CD4-positive, alpha-beta T cell (primary cell): ENCODE measurements at regions not wholly inside any gene's neighbourhood (a gene's known extent, or its start where the extent isn't known, plus 50 kb on each side); places are given as distances from the start of the nearest gene placed in this dataset.

Source experiments
- ATAC-seq: fragments of 200-7000 bp; cut with Tn5 transposase; one replicate; pipeline ENCODE4 v1.10.0; 2022; ENCODE audit warnings: mild to moderate bottlenecking; ENCODE audit not compliant: poor library complexity
- CTCF ChIA-PET: fragments of 350-600 bp; sonication (Branson Sonifier 250); formaldehyde crosslinking; loops from one replicate; lab custom pipeline; 2021; ENCODE audit warnings: antibody characterized with exemption, inconsistent platforms; lab: Charles Lee
- POLR2A ChIA-PET: fragments of 350-600 bp; sonication (Branson Sonifier 250); formaldehyde crosslinking; loops from one replicate; lab custom pipeline; 2021; ENCODE audit warnings: antibody characterized with exemption, inconsistent platforms; lab: Charles Lee
- DNase-seq, 14 experiments: peaks; one replicate each; pipeline ENCODE4 v3.0.0-alpha.2; 2013 to 2020; ENCODE audit warnings: mixed read lengths in 2 of 14
- H3K27ac ChIP-seq, 2 donors: one replicate each; pipeline versions ENCODE4 v1.5.1 to v1.7.0; 2013; ENCODE audit warnings: low read length in 2 of 2, low read depth in 1 of 2, mild to moderate bottlenecking in 1 of 2
- H3K27me3 ChIP-seq, 2 experiments: 1 replicate in 1 of 2; 2 replicates in 1 of 2; pipeline versions ENCODE4 v1.6.1 to v1.7.0; 2013; ENCODE audit warnings: low read length in 2 of 2, control low read depth in 1 of 2, mild to moderate bottlenecking in 1 of 2, moderate library complexity in 1 of 2; ENCODE audit not compliant: insufficient read depth in 2 of 2, control insufficient read depth in 1 of 2
- H3K36me3 ChIP-seq: one replicate; pipeline ENCODE4 v1.6.1; 2013; ENCODE audit warnings: low read length, control low read depth; ENCODE audit not compliant: insufficient read depth
- H3K4me1 ChIP-seq: one replicate; pipeline ENCODE4 v1.6.1; 2013; ENCODE audit warnings: low read length, control low read depth; ENCODE audit not compliant: insufficient read depth
- H3K4me3 ChIP-seq: one replicate; pipeline ENCODE4 v1.5.1; 2013; ENCODE audit warnings: mild to moderate bottlenecking, low read length, moderate library complexity
- H3K9me3 ChIP-seq, 2 experiments: 1 replicate in 1 of 2; 2 replicates in 1 of 2; pipeline versions ENCODE4 v1.6.1 to v1.7.0; 2013; ENCODE audit warnings: low read length in 2 of 2, mild to moderate bottlenecking in 2 of 2, control low read depth in 1 of 2, moderate library complexity in 1 of 2; ENCODE audit not compliant: control insufficient read depth in 1 of 2, insufficient read depth in 1 of 2
- H3K27ac Mint-ChIP-seq: one replicate; pipeline ENCODE4 v1.8.0; 2020; ENCODE audit warnings: mixed read lengths
- H3K27me3 Mint-ChIP-seq: one replicate; pipeline ENCODE4 v1.8.0; 2021; ENCODE audit warnings: mixed read lengths
- H3K36me3 Mint-ChIP-seq: one replicate; pipeline ENCODE4 v1.8.0; 2021; ENCODE audit warnings: low read depth, mixed read lengths
- H3K4me1 Mint-ChIP-seq: one replicate; pipeline ENCODE4 v1.8.0; 2021; ENCODE audit warnings: low read depth, mixed read lengths
- H3K4me3 Mint-ChIP-seq: one replicate; pipeline ENCODE4 v1.8.0; 2020; ENCODE audit warnings: mild to moderate bottlenecking, mixed read lengths
- H3K9me3 Mint-ChIP-seq: one replicate; pipeline ENCODE4 v1.8.0; 2020; ENCODE audit warnings: mixed read lengths
- intact Hi-C, 2 experiments: fragments of 100-400 bp; cut with DNase I in 1 of 2; cut with micrococcal nuclease in 1 of 2; formaldehyde crosslinking; loops; one replicate each; pipeline versions ENCODE4 v1.15.1 to v1.9.0; 2023 to 2025; cut with DNase I, micrococcal nuclease
- TF ChIP-seq, protein P1 (sequence below): fragments of 200-600 bp; IDR thresholded peaks from one replicate; pipeline ENCODE4 v1.8.0; 2022; ENCODE audit warnings: antibody characterized with exemption, mild to moderate bottlenecking

DNA sequence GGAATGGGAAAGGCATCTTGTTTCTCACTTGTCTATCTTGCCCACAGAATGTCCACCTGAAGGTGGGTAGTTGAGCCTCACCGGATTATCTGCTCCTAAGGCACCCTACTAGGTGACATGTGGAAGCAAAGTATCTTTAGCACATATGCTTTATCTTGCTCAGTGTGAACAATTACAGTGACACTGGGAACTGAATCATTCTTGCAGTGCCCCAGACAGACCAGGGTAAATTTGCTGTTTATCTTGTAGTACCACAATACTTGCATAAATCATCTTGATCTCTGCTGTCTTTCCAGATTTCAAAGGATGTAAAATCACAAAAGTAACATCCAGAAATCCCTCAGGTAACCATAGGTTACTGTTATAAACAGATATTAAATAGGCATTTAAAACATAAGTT is 930.0 kb upstream of the INTU start:
- Mint-ChIP-seq H3K27ac (no peak overlapping the region), H3K4me1 (no peaks in the 10 kb centered on the region), H3K9me3 (peaks cover 6% of the 10 kb centered on the region), H3K27me3 (no peaks in the 10 kb centered on the region), H3K4me3 (no peak overlapping the region), H3K36me3 (no peaks in the 10 kb centered on the region)
- intact Hi-C loops, result no loop called here
- Histone ChIP-seq H3K27ac (no peak overlapping the region), H3K9me3 (no peaks in the 10 kb centered on the region), H3K27me3 (no peaks in the 10 kb centered on the region), H3K36me3 (no peaks in the 10 kb centered on the region), H3K4me1 (no peaks in the 10 kb centered on the region), H3K4me3 (no peak overlapping the region)
- ChIA-PET POLR2A (no interaction called here), CTCF (no interaction called here)
- DNase-seq, result no peak
- TF ChIP-seq, protein P1, sequence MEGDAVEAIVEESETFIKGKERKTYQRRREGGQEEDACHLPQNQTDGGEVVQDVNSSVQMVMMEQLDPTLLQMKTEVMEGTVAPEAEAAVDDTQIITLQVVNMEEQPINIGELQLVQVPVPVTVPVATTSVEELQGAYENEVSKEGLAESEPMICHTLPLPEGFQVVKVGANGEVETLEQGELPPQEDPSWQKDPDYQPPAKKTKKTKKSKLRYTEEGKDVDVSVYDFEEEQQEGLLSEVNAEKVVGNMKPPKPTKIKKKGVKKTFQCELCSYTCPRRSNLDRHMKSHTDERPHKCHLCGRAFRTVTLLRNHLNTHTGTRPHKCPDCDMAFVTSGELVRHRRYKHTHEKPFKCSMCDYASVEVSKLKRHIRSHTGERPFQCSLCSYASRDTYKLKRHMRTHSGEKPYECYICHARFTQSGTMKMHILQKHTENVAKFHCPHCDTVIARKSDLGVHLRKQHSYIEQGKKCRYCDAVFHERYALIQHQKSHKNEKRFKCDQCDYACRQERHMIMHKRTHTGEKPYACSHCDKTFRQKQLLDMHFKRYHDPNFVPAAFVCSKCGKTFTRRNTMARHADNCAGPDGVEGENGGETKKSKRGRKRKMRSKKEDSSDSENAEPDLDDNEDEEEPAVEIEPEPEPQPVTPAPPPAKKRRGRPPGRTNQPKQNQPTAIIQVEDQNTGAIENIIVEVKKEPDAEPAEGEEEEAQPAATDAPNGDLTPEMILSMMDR, result no peak
- no peak for ATAC-seq

DNA sequence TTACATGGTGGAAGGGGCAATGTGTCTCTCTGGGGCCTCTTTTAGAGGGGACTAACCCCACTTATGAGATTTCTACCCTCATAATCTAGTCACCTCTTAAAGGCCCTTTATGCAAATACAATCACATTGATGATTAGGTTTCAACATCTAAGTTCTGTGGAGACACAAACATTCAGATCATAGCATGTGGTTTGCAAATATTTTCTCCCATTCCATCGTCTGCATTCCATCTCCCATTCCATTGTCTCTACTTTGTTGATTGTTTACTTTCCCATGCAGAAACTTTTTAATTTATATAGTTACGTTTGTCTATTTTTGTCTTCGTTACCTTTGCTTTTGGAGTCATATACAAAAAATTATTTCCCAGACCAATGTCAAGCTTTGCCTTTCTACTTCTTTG is 927.5 kb upstream of the INTU start:
- intact Hi-C loops, result no loop called here
- H3K4me1 ChIP-seq, result no peaks in the 10 kb centered on the region
- no peak overlapping the region for H3K27ac ChIP-seq
- ATAC-seq (no peak), DNase-seq (no peak)
- H3K27me3 ChIP-seq, result no peaks in the 10 kb centered on the region
- Mint-ChIP-seq H3K4me3 (no peak overlapping the region), H3K9me3 (peaks cover 7% of the 10 kb centered on the region), H3K27me3 (no peaks in the 10 kb centered on the region), H3K4me1 (no peaks in the 10 kb centered on the region), H3K36me3 (no peaks in the 10 kb centered on the region), H3K27ac (no peak overlapping the region)
- CTCF ChIA-PET, result no interaction called here
- no peaks in the 10 kb centered on the region for H3K36me3 ChIP-seq
- TF ChIP-seq, protein P1, result no peak
- no peak overlapping the region for H3K4me3 ChIP-seq
- H3K9me3 ChIP-seq, result peaks cover 0 to 5% of the 10 kb centered on the region in 2 experiments
- POLR2A ChIA-PET, result no interaction called here

DNA sequence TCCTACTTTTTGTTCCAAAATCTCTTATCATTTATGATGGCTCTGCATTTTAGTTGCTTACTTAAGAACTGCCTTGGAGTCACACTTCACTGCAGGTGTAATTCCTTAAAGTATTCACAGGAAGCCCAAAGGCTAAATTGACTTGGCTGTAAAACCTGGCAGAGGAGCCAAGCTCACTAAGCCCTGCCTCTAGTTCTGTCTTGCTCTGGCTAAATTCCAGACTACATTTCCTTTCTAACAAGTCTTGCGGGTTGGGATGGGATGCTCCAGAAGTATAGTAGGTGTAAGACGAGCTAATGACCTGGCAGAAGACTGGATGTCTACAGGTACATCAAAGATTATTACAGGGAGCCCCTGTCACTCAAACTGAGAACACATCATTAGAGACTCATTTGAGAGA is 924.0 kb upstream of the INTU start:
- Mint-ChIP-seq H3K36me3 (no peaks in the 10 kb centered on the region), H3K4me3 (no peak overlapping the region), H3K9me3 (peaks cover 15% of the 10 kb centered on the region), H3K27me3 (no peaks in the 10 kb centered on the region), H3K27ac (no peak overlapping the region), H3K4me1 (no peaks in the 10 kb centered on the region)
- ChIA-PET POLR2A (no interaction called here), CTCF (no interaction called here)
- DNase-seq (no peak), ATAC-seq (no peak)
- Histone ChIP-seq H3K4me1 (no peaks in the 10 kb centered on the region), H3K27ac (no peak overlapping the region), H3K4me3 (no peak overlapping the region), H3K36me3 (no peaks in the 10 kb centered on the region), H3K9me3 (peaks cover 0 to 5% of the 10 kb centered on the region in 2 experiments), H3K27me3 (no peaks in the 10 kb centered on the region)
- intact Hi-C loops, result no loop called here
- TF ChIP-seq, protein P1, result no peak
